ENCODE measurements at regions not wholly inside any gene's neighbourhood (a gene's known extent, or its start where the extent isn't known, plus 50 kb on each side); places are given as distances from the start of the nearest gene placed in this dataset.

DNA sequence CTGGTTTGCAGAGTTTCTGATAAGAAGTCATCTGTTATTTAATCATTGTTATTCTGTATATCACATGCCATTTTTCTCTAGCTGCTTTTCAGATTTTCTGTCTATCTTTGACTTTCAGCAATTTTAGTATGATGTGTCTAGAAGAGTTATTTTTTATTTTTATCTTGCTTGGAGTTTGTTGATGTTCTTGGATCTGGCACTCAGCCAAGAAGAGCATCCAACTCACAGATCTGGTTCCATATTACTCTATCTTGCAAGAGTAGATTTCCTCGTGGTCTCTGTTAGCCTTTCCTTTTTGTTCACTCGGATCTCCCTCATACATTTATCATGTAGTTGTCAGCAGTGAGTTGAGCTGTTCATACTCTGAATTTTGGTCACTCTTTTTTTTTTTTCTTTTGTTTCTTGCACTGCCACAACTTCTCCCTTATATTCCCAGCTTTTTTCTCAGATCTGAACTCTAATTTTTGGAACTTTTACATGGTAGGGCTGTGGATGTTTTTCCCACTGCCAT lies 54.8 kb upstream of the CALCR start:
- TF ChIP-seq, protein P1, sequence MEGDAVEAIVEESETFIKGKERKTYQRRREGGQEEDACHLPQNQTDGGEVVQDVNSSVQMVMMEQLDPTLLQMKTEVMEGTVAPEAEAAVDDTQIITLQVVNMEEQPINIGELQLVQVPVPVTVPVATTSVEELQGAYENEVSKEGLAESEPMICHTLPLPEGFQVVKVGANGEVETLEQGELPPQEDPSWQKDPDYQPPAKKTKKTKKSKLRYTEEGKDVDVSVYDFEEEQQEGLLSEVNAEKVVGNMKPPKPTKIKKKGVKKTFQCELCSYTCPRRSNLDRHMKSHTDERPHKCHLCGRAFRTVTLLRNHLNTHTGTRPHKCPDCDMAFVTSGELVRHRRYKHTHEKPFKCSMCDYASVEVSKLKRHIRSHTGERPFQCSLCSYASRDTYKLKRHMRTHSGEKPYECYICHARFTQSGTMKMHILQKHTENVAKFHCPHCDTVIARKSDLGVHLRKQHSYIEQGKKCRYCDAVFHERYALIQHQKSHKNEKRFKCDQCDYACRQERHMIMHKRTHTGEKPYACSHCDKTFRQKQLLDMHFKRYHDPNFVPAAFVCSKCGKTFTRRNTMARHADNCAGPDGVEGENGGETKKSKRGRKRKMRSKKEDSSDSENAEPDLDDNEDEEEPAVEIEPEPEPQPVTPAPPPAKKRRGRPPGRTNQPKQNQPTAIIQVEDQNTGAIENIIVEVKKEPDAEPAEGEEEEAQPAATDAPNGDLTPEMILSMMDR (IDR thresholded peaks at IDR 0.05), result no peak
- no peak for TF ChIP-seq ZFX (IDR thresholded peaks at IDR 0.05; ENCODE audit: borderline replicate concordance)

Data from 22Rv1 (cell line).